Renal pelvis (tissue), 1 donor: ENCODE measurements at regions not wholly inside any gene's neighbourhood (a gene's known extent, or its start where the extent isn't known, plus 50 kb on each side); places are given as distances from the start of the nearest gene placed in this dataset.
"Not testable (repeated sequence)": the region's sequence is repeated elsewhere in the genome, so short reads cannot be mapped to it uniquely, and the experiment has no call there.

Experiments used
- DNase-seq: peaks from one replicate; pipeline ENCODE4 v3.0.0-alpha.2; 2013

- DNase-seq = peak; percentile 77
Observed at GRCh38 chr19:30682999-30683536, 310.9 kb downstream of the ZNF536 start.

GRCh38 chr19:30682146-30682998, 310.2 kb downstream of the ZNF536 start:
- DNase-seq = no peak

- no peak for DNase-seq
Observed at GRCh38 chr19:30681162-30682100, 309.2 kb downstream of the ZNF536 start.

GRCh38 chr19:30680399-30680798, 308.2 kb downstream of the ZNF536 start:
- not testable (repeated sequence) for DNase-seq

- no peak for DNase-seq
Observed at GRCh38 chr19:30679789-30680188, 307.6 kb downstream of the ZNF536 start.

GRCh38 chr19:30679153-30679702, 307.0 kb downstream of the ZNF536 start:
- no peak for DNase-seq

GRCh38 chr19:30678168-30678567, 306.0 kb downstream of the ZNF536 start:
- no peak for DNase-seq

GRCh38 chr19:30677702-30678101, 305.5 kb downstream of the ZNF536 start:
- no peak for DNase-seq

GRCh38 chr19:30676990-30677679, 305.0 kb downstream of the ZNF536 start:
- no peak for DNase-seq

- DNase-seq = no peak
Observed at GRCh38 chr19:30675086-30675485, 302.9 kb downstream of the ZNF536 start.

GRCh38 chr19:30674656-30675055, 302.5 kb downstream of the ZNF536 start:
- DNase-seq = no peak

- DNase-seq = no peak
Observed at GRCh38 chr19:30673336-30673735, 301.2 kb downstream of the ZNF536 start.

- DNase-seq = no peak
Observed at GRCh38 chr19:30672926-30673325, 300.7 kb downstream of the ZNF536 start.

- no peak for DNase-seq
Observed at GRCh38 chr19:30671622-30672051, 299.5 kb downstream of the ZNF536 start.

- no peak for DNase-seq
Observed at GRCh38 chr19:30671367-30671619, 299.1 kb downstream of the ZNF536 start.

- no peak for DNase-seq
Observed at GRCh38 chr19:30670562-30671366, 298.6 kb downstream of the ZNF536 start.

- DNase-seq = no peak
Observed at GRCh38 chr19:30670011-30670329, 297.8 kb downstream of the ZNF536 start.

- DNase-seq = peak; percentile 57
Observed at GRCh38 chr19:30669329-30670010, 297.3 kb downstream of the ZNF536 start.

GRCh38 chr19:30668521-30669155, 296.5 kb downstream of the ZNF536 start:
- DNase-seq = no peak

- DNase-seq = no peak
Observed at GRCh38 chr19:30667746-30668145, 295.6 kb downstream of the ZNF536 start.
